B cell (primary cell): ENCODE measurements at regions not wholly inside any gene's neighbourhood (a gene's known extent, or its start where the extent isn't known, plus 50 kb on each side); places are given as distances from the start of the nearest gene placed in this dataset.

Experiments used
- CTCF ChIP-seq: fragments of 200-600 bp; IDR thresholded peaks from one replicate; pipeline ENCODE4 v1.8.0; 2022; ENCODE audit warnings: antibody characterized with exemption, mild to moderate bottlenecking
- EZH2 ChIP-seq: IDR thresholded peaks from 2 replicates; pipeline ENCODE4 v1.6.1; 2012; ENCODE audit warnings: borderline replicate concordance, low read depth, mild to moderate bottlenecking, moderate library complexity, low read length; ENCODE audit not compliant: insufficient read depth, poor library complexity, severe bottlenecking

- TF ChIP-seq CTCF: no peak
- no peak for TF ChIP-seq EZH2
These were observed 94.0 kb upstream of the CACNA2D3 start for GRCh38 chr3:54028372-54028771.
